ENCODE measurements at regions not wholly inside any gene's neighbourhood (a gene's known extent, or its start where the extent isn't known, plus 50 kb on each side); places are given as distances from the start of the nearest gene placed in this dataset.

DNA sequence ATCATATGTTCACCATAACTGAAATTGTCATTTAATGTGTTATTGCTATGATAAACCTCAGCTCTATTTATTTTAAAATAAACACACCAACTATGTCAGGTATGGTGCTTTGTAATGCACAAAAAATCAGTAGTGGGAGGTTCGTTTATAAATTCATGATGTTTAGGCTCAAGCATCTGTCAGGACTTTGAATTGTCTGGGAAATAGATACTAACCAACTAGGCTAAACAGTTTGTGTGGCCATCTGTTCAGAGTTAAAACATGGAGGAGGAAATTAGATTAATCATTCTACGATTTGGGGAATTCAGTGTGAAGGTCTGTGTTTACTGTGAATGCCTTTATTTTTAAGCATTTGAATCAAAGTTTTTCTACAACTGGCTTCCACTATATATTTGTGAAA, 212.6 kb upstream of the FZD8 start:
- Mint-ChIP-seq H3K27me3 (no peaks in the 10 kb centered on the region), H3K4me3 (no peak overlapping the region), H3K36me3 (ENCODE audit: low read depth) (no peaks in the 10 kb centered on the region), H3K27ac (no peak overlapping the region), H3K4me1 (no peaks in the 10 kb centered on the region), H3K9me3 (peaks cover 4% of the 10 kb centered on the region)
- ChIA-PET POLR2A (no interaction called here), CTCF (no interaction called here)
- no peak for DNase-seq

DNA sequence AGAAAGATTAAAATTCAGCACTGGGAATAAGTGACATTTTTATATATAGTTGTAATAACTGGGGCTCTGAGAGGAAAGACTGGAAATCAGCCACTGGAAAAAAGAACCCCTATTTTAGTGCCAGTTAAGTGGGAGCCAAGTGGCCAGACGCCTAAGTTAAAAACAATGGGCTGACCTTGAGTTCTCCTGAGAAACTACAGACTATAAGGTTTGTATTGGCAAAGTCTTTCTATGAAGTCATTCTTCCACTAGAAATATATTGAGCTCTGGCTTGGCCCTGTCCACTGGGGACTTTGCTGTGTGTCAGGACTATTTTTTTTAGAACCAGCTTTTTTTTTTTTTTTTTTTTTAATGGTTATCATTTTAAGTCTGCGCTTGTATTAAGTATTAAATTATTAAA, 210.6 kb upstream of the FZD8 start:
- Mint-ChIP-seq H3K27ac (no peak overlapping the region), H3K9me3 (peaks cover 2% of the 10 kb centered on the region), H3K36me3 (ENCODE audit: low read depth) (no peaks in the 10 kb centered on the region), H3K27me3 (no peaks in the 10 kb centered on the region), H3K4me3 (no peak overlapping the region), H3K4me1 (no peaks in the 10 kb centered on the region)
- ChIA-PET POLR2A (no interaction called here), CTCF (no interaction called here)
- DNase-seq = no peak

DNA sequence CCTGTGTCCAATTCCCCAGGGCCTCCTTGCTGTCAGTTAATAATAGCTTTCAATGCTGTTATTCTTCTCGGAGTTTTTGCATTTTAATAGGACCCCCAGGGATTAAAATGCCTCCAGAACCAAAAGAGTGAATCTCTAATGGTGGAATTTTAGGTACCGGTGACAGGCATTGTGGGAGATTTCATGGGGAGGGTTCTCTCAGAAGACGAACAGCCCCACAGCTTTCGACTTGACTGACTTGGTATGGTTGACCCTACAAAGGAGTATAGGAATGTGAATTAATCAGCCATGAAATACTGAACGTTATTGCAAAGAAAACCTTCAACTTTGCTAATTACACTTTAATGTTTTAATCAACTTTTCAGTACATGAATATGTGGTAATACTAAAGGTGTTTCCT, 206.3 kb upstream of the FZD8 start:
- Mint-ChIP-seq H3K36me3 (ENCODE audit: low read depth) (no peaks in the 10 kb centered on the region), H3K4me1 (no peaks in the 10 kb centered on the region), H3K27me3 (no peaks in the 10 kb centered on the region), H3K9me3 (peaks cover 4% of the 10 kb centered on the region), H3K27ac (no peak overlapping the region), H3K4me3 (no peak overlapping the region)
- POLR2A ChIA-PET = no interaction called here
- DNase-seq = no peak
- CTCF ChIA-PET = no interaction called here

DNA sequence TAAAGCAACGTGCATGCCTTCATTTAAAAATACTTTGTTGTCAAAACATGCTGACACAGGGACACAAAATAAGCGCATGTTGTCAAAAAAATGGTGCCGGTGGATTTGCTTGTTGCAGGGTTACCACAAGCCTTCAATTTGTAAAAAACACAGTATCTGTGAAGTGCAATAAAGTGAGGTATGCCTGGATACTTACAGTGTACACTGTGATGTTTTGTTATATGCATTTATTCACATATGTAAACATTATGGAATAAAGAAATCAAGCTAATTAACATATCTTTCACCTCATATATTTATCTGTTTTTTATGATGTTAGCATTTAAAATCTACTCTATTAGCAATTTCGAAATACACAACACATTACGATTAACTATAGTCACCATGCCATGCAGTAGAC, 202.6 kb upstream of the FZD8 start:
- no peak for DNase-seq
- Mint-ChIP-seq H3K27ac (no peak overlapping the region), H3K9me3 (peaks cover 4% of the 10 kb centered on the region), H3K27me3 (no peaks in the 10 kb centered on the region), H3K4me3 (no peak overlapping the region), H3K4me1 (no peaks in the 10 kb centered on the region), H3K36me3 (ENCODE audit: low read depth) (no peaks in the 10 kb centered on the region)
- CTCF ChIA-PET = no interaction called here
- POLR2A ChIA-PET = no interaction called here

DNA sequence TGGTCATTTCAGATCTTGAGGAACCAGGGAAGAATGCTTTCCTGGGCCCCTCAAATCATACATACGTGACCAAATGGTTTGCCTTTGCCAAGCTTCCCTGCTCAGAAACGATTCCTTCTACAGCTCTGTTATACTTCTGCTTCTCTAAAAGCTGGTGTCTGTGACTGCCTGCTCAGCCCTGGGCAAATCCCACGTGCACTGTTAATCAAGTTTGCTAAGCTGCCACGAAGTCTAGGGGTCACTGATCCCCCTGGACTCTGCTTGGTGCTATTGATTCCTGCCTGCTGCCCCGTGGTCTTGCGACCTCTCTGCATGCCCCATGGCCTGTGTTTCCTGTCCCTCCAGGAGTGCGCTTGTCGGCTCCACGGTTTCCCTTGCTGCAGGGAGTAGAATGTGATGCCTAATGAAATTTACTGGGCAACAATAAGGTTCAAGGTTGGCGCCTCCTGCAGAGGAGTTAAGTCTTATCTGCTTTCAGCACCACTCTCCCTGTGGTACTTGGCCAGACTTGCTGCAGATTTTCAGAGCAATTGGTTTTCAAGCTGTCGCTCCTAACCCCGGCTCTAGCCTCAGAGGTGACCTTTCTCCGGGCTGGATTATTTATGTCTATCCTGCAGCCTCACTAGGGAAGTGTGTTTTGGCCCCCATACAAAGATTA, 201.6 kb upstream of the FZD8 start:
- Mint-ChIP-seq H3K36me3 (ENCODE audit: low read depth) (no peaks in the 10 kb centered on the region), H3K4me1 (no peaks in the 10 kb centered on the region), H3K4me3 (no peak overlapping the region), H3K27me3 (no peaks in the 10 kb centered on the region), H3K27ac (no peak overlapping the region), H3K9me3 (peaks cover 4% of the 10 kb centered on the region)
- CTCF ChIA-PET = no interaction called here
- DNase-seq = no peak
- POLR2A ChIA-PET = no interaction called here

DNA sequence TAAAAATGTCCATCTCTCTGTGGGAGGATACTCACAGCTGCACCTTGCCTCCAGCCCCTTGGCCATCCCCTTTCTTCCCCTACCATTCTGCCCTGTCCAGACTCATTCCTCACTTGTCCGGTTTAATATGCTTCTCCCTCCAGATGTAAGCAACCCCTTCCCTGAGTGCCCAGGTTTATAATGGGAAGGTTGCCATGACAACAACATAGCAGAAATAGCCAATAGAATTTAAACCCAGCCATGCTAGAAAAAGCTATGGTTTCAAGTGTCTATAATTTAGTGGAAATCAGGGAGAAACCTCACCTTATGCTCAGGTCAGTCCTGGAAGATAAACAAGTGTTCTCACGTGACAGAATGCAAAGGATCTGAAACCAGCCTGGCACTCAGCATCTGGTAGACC, 196.0 kb upstream of the FZD8 start:
- H3K27me3 Mint-ChIP-seq = no peaks in the 10 kb centered on the region
- H3K4me1 Mint-ChIP-seq = no peaks in the 10 kb centered on the region
- H3K4me3 Mint-ChIP-seq = no peak overlapping the region
- H3K36me3 Mint-ChIP-seq (ENCODE audit: low read depth) = no peaks in the 10 kb centered on the region
- CTCF ChIA-PET = no interaction called here
- H3K9me3 Mint-ChIP-seq = peaks cover 3% of the 10 kb centered on the region
- no peak overlapping the region for H3K27ac Mint-ChIP-seq
- POLR2A ChIA-PET = no interaction called here
- no peak for DNase-seq

DNA sequence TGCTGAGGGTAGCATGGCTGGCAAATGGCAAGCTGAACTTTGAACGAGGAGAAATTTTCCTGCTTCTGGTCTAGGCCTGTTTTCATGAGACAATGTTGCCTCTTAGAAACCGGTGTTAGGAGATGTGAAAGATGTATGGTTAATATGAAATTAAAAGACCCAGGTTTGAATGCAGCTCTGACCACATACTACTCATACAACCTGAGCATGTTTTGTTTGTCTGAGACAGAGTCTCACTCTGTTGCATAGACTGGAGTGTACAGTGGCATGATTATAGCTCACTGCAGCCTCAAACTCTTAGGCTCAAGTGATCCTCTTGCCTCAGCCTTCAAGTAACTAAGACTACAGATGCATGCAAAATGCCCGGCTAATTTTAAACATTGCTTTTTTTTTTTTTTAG, 193.4 kb upstream of the FZD8 start:
- Mint-ChIP-seq H3K36me3 (ENCODE audit: low read depth) (no peaks in the 10 kb centered on the region), H3K4me3 (no peak overlapping the region)

DNA sequence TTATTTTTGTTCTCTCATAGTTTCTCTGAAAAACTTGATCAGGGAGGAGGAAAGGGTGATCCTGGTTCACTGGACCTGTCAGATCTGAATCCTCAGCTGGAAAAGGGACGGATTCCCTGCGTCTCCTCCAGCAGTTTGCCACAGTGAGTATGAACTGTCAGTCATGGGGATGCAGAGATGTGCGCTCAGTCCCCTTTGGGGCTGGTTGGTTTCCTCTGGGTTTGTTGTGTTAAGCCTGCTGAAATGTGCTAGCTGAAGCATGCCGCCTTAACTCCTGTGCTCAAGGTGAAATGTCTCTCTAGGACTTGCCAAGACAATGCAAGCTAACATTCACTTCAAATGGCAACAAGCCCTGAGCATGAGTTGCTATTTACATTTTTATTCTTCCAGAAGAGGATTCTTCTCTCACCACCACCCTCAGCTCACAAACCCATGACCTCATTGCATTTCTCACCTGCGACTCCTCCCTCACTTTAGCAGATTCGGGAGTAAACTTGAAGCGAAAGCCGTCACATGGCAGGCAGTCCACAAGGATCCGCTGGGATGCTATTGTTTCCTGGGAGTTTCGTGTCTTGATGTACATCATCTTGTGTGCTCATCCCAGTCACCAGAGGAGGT, 192.9 kb upstream of the FZD8 start:
- no peaks in the 10 kb centered on the region for H3K27me3 Mint-ChIP-seq
- H3K4me3 Mint-ChIP-seq = no peak overlapping the region
- no peak for DNase-seq
- H3K27ac Mint-ChIP-seq = no peak overlapping the region
- H3K4me1 Mint-ChIP-seq = no peaks in the 10 kb centered on the region
- H3K36me3 Mint-ChIP-seq (ENCODE audit: low read depth) = no peaks in the 10 kb centered on the region
- POLR2A ChIA-PET = no interaction called here
- CTCF ChIA-PET = no interaction called here
- H3K9me3 Mint-ChIP-seq = no peaks in the 10 kb centered on the region

More for the DNA sequence above, 193.4 kb upstream of the FZD8 start:
- DNase-seq = no peak
- CTCF ChIA-PET = no interaction called here
- no peak overlapping the region for H3K27ac Mint-ChIP-seq
- no peaks in the 10 kb centered on the region for H3K9me3 Mint-ChIP-seq
- POLR2A ChIA-PET = no interaction called here
- H3K4me1 Mint-ChIP-seq = no peaks in the 10 kb centered on the region
- no peaks in the 10 kb centered on the region for H3K27me3 Mint-ChIP-seq

DNA sequence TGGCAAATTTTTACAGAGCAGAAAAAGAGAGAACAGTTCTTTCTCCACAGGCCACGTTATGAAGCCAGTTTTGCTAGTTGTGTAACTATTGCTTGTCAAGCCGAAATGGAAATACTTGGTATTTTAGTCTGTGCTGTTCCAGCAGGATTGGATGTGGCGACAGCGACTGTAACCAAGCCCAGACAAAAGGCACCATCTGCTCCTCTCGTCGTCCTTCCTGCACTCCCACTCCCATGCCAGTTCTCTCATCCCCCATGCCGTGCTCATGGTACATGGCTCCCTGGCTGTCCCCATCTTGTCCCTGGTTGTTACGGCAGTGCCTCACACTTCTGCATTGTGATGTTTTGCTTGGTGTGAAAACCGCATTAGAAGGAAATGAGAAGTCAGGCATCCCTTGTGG, 185.7 kb upstream of the FZD8 start:
- no peaks in the 10 kb centered on the region for H3K9me3 Mint-ChIP-seq
- H3K4me3 Mint-ChIP-seq = no peak overlapping the region
- H3K27me3 Mint-ChIP-seq = no peaks in the 10 kb centered on the region
- ChIA-PET POLR2A (no interaction called here), CTCF (no interaction called here)
- H3K27ac Mint-ChIP-seq = no peak overlapping the region
- H3K36me3 Mint-ChIP-seq (ENCODE audit: low read depth) = no peaks in the 10 kb centered on the region
- no peak for DNase-seq
- no peaks in the 10 kb centered on the region for H3K4me1 Mint-ChIP-seq

DNA sequence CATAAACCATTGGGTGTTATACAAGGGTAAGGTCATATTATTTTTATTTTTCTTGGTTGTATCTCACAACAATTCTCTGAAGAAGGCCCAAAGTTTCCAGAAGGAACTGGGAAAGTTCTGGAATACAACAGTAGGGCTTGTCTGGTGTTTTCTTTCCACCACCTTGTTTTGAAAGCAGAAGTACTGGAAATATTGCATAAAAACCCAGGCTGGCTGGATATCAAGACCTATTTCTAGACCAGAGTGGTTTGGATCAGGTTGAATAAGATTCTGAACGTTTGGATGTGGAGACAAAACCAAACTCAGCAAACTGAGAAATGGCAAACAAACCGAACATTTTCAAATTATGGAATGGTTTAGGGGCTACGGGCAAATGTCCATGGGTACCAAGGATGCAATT, 182.6 kb upstream of the FZD8 start:
- CTCF ChIA-PET = no interaction called here
- no peak for DNase-seq
- Mint-ChIP-seq H3K9me3 (no peaks in the 10 kb centered on the region), H3K27ac (no peak overlapping the region), H3K36me3 (ENCODE audit: low read depth) (no peaks in the 10 kb centered on the region), H3K4me3 (no peak overlapping the region), H3K4me1 (no peaks in the 10 kb centered on the region), H3K27me3 (no peaks in the 10 kb centered on the region)
- POLR2A ChIA-PET = no interaction called here

DNA sequence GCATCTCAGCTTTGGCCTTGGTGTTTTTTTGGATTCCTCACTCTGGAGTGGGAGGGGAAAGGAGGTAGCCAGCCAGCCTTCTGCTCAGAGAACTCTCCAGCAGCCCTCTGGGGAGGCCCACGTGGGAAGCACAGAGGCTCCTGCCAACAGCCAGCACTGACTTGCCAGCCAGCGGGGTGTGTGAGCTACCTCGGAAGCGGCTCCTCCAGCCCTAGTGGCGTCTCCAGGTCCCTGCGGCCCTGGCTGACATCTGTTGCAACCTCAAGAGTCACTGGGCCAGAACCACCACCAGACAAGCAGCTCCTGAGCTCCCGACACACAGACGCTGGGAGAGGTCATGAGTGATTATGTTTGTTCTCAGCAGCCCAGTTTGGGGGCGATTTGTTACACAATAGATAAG, 180.2 kb upstream of the FZD8 start:
- DNase-seq = no peak
- CTCF ChIA-PET = interaction anchor here (1.1 kb wide), 1 partner anchor 75 kb away, joined by 3 read pairs; no protein-coding TSS in a partner anchor
- no peaks in the 10 kb centered on the region for H3K27me3 Mint-ChIP-seq
- no peaks in the 10 kb centered on the region for H3K36me3 Mint-ChIP-seq (ENCODE audit: low read depth)
- no peaks in the 10 kb centered on the region for H3K9me3 Mint-ChIP-seq
- no peaks in the 10 kb centered on the region for H3K4me1 Mint-ChIP-seq
- no peak overlapping the region for H3K4me3 Mint-ChIP-seq
- POLR2A ChIA-PET = no interaction called here
- H3K27ac Mint-ChIP-seq = no peak overlapping the region

DNA sequence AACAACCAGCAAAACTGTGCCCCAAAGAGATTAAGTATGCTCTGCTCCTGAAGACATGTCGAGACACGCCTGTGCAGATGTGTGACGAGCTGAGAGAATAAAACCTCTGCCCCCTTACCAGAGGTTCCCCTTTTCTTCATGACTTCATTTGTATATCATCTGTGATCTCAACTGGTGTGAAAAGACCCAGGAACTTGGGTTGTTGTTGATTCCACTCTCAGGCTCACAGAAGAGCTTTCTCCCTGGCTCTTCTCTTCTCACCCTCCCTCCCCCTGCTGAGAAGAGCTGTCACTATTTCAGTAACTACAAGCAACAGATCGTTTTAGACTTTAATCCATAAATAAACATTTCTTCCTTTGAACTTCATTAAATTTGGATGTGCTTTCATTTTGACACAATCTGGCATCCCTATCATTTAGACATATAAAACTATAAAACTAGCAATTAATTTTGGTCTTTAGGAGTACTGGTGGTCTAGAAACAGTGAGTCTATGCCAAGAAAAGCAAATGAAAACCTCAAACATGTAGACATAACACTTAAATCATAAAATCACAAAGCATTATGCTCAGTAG, 179.3 kb upstream of the FZD8 start:
- Mint-ChIP-seq H3K9me3 (no peaks in the 10 kb centered on the region), H3K36me3 (ENCODE audit: low read depth) (no peaks in the 10 kb centered on the region), H3K27me3 (no peaks in the 10 kb centered on the region), H3K4me1 (no peaks in the 10 kb centered on the region), H3K27ac (no peak overlapping the region), H3K4me3 (no peak overlapping the region)
- ChIA-PET POLR2A (no interaction called here), CTCF (interaction anchor here (1.1 kb wide), 1 partner anchor 76 kb away, joined by 3 read pairs; no protein-coding TSS in a partner anchor)
- no peak for DNase-seq

DNA sequence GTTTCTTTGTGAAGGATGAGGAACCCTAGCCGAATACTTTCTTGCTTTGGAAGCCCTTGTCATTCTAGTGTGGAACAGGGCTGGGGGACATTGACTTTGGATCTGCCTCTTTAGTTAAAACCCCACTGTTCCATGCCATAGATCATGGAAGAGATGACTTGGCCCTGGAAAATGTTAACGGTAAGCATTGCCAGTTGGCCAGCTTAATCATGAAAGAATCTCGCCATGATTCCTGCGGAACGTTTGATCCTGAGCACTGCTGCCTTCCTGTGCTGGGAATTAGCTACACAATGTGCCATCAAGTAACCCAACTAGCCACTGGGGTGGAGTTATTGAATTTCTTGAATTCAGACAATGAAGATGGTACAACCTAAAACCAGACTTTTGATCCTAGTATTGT, 177.6 kb upstream of the FZD8 start:
- DNase-seq = no peak
- H3K4me1 Mint-ChIP-seq = no peaks in the 10 kb centered on the region
- no peaks in the 10 kb centered on the region for H3K27me3 Mint-ChIP-seq
- H3K9me3 Mint-ChIP-seq = no peaks in the 10 kb centered on the region
- H3K4me3 Mint-ChIP-seq = no peak overlapping the region
- POLR2A ChIA-PET = no interaction called here
- no peak overlapping the region for H3K27ac Mint-ChIP-seq
- no peaks in the 10 kb centered on the region for H3K36me3 Mint-ChIP-seq (ENCODE audit: low read depth)
- CTCF ChIA-PET = no interaction called here

DNA sequence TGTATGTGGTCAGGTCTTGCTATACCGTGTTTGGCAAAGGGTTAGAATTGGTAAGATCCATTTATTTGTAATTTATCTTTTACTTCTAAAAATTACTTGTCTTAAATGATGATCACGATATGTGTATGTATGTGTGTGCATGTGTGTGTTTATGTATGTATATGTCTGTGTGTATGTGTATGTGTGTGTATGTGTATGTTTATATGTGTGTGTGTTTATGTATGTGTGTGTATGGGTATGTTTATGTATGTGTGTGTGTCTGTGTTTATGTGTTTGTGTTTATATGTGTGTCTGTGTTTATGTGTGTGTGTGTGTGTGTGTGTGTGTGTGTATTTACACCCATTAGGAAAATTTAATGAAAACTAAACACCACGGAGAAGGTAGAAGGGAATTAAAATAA, 176.9 kb upstream of the FZD8 start:
- Mint-ChIP-seq H3K27me3 (no peaks in the 10 kb centered on the region), H3K4me1 (no peaks in the 10 kb centered on the region), H3K4me3 (no peak overlapping the region), H3K27ac (no peak overlapping the region), H3K9me3 (no peaks in the 10 kb centered on the region), H3K36me3 (ENCODE audit: low read depth) (no peaks in the 10 kb centered on the region)
- DNase-seq = no peak
- ChIA-PET CTCF (no interaction called here), POLR2A (no interaction called here)

Data from activated CD4-positive, alpha-beta T cell treated with anti-CD3 and anti-CD28 coated beads, Interleukin-2, amount 10 ng/mL, durations not matched to agents 7 days and 5 days (primary cell).